Right lobe of liver (tissue), 4 donors: ENCODE measurements at regions not wholly inside any gene's neighbourhood (a gene's known extent, or its start where the extent isn't known, plus 50 kb on each side); places are given as distances from the start of the nearest gene placed in this dataset.

Source experiments
- CTCF ChIP-seq, 4 donors: fragments of 200-600 bp in 3 of 4; fragments of 450-650 bp in 1 of 4; IDR thresholded peaks; one replicate each; pipeline versions ENCODE4 v1.5.1 to v1.8.0; 2016 to 2022; ENCODE audit warnings: antibody characterized with exemption in 4 of 4, mild to moderate bottlenecking in 2 of 4
- POLR2A ChIP-seq: fragments of 450-650 bp; IDR thresholded peaks from one replicate; pipeline ENCODE4 v1.6.1; 2017; ENCODE audit warnings: antibody characterized with exemption, mild to moderate bottlenecking
- donor health status: DM: no; HTN: no; CAD: no.
- donor health status: DM: no; HTN: no; CAD: no.
- donor health status: DM: no; HTN: yes; CAD: no.

DNA sequence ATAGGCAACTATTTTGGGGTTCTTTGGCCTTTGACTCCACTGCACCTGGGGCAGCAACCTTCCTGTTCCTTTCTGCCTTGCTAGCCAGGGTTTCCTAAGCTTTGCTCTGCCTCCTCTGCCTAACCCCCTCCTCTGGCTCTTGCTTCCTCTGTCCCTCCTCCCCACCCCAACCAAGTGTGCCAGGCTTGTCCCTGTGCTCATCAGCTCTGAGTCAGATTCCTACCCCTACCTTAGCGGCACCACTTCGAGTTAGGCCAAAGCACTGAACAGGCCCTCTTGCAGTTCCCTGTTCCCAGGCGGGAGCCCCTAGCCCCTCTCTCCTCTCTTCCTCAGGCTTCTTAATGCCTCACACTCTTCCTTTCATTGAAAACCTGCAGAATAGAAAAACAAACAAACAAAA is 74.8 kb upstream of the HAO2 start:
- no peak for TF ChIP-seq POLR2A
- no peak for TF ChIP-seq CTCF (IDR thresholded peaks at IDR 0.05)
